Type B pancreatic cell (in vitro differentiated cells): ENCODE measurements at regions not wholly inside any gene's neighbourhood (a gene's known extent, or its start where the extent isn't known, plus 50 kb on each side); places are given as distances from the start of the nearest gene placed in this dataset.

Experiments used
- DNase-seq: peaks from one replicate; pipeline ENCODE4 v3.0.0; 2021; ENCODE audit warnings: mixed read lengths; ENCODE audit not compliant: unreplicated experiment; ENCODE audit errors: extremely low spot score
- H3K27ac Mint-ChIP-seq: 2 replicates; pipeline ENCODE4 v1.8.0; 2021; ENCODE audit warnings: mild to moderate bottlenecking, mixed read lengths
- H3K27me3 Mint-ChIP-seq: 2 replicates; pipeline ENCODE4 v1.8.0; 2021; ENCODE audit warnings: mixed read lengths
- H3K36me3 Mint-ChIP-seq: 2 replicates; pipeline ENCODE4 v1.8.0; 2021; ENCODE audit warnings: mixed read lengths
- H3K4me1 Mint-ChIP-seq: one replicate; pipeline ENCODE4 v1.8.0; 2021; ENCODE audit warnings: mixed read lengths; ENCODE audit not compliant: unreplicated experiment
- H3K4me3 Mint-ChIP-seq: 2 replicates; pipeline ENCODE4 v1.8.0; 2021; ENCODE audit warnings: mild to moderate bottlenecking, mixed read lengths
- H3K9me3 Mint-ChIP-seq: 2 replicates; pipeline ENCODE4 v1.8.0; 2021; ENCODE audit warnings: mixed read lengths
- TF ChIP-seq, protein P1 (sequence below): fragments of 200-600 bp; sonication (generic); conservative IDR thresholded peaks from 2 replicates; pipeline ENCODE4 v1.5.0; 2021; ENCODE audit warnings: antibody characterized with exemption, mild to moderate bottlenecking

DNA sequence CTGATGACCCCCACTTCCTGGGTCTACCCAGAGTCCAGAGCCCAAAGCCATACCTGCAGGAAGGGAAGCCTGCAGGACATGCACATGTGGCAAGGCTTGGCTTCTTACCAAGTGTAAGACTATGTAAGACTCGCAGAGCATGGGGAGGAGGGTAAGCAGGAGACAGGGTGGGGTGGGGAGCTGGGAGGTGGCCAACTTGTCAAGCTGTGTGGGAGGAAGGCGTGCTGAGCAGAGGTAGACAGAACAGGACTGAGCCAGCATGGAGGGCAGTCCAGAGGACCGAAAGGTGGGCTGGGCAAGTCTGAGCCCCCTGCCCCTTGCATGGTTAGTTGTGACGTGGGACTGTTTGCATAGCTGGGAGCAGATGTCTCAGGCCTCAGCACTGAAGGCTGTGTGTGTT lies 53.4 kb upstream of the RNF24 start:
- no peak for DNase-seq
- H3K9me3 Mint-ChIP-seq, result no peaks in the 10 kb centered on the region
- H3K27me3 Mint-ChIP-seq, result peaks cover 7% of the 10 kb centered on the region
- no peak overlapping the region for H3K27ac Mint-ChIP-seq
- peaks cover 4% of the 10 kb centered on the region for H3K36me3 Mint-ChIP-seq
- peaks cover 29% of the 10 kb centered on the region for H3K4me1 Mint-ChIP-seq
- TF ChIP-seq, protein P1, sequence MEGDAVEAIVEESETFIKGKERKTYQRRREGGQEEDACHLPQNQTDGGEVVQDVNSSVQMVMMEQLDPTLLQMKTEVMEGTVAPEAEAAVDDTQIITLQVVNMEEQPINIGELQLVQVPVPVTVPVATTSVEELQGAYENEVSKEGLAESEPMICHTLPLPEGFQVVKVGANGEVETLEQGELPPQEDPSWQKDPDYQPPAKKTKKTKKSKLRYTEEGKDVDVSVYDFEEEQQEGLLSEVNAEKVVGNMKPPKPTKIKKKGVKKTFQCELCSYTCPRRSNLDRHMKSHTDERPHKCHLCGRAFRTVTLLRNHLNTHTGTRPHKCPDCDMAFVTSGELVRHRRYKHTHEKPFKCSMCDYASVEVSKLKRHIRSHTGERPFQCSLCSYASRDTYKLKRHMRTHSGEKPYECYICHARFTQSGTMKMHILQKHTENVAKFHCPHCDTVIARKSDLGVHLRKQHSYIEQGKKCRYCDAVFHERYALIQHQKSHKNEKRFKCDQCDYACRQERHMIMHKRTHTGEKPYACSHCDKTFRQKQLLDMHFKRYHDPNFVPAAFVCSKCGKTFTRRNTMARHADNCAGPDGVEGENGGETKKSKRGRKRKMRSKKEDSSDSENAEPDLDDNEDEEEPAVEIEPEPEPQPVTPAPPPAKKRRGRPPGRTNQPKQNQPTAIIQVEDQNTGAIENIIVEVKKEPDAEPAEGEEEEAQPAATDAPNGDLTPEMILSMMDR, result no peak
- no peak overlapping the region for H3K4me3 Mint-ChIP-seq

DNA sequence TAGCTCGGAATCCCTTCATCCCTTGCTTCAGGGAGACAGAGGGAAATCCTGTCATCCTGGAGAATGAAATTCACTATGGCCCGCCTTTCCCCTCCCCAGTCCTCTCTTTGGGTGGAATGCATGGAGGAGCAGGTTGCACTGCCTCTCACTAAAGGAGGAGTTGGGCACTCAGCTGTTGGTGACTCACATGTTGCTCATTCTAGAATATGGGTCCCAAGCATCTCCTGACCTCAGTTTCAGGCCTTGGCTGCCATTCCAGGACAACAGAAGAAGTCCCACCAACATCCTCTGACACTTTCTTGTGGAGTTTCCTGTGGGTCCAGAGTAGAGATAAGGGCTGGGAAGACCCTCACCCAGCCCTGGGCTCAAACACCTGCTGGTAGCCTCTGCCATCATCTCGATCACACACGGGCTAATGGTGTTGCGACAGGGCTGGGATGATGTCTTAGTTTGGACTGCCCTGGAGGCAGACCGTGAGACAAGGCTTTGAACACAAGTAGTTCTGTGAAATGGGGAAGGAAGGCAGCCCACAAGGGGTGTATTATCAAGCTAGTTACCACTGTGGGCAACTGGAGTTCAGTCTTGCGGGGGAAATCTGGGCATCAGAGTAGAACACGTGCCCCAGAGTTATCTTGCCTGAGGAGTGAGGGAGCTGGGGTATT lies 52.4 kb upstream of the RNF24 start:
- no peak for DNase-seq
- H3K27ac Mint-ChIP-seq, result no peak overlapping the region
- TF ChIP-seq, protein P1, result no peak
- H3K4me1 Mint-ChIP-seq, result peaks cover 36% of the 10 kb centered on the region
- peaks cover 4% of the 10 kb centered on the region for H3K36me3 Mint-ChIP-seq
- peaks cover 7% of the 10 kb centered on the region for H3K27me3 Mint-ChIP-seq
- H3K9me3 Mint-ChIP-seq, result no peaks in the 10 kb centered on the region
- no peak overlapping the region for H3K4me3 Mint-ChIP-seq

- Mint-ChIP-seq H3K36me3 (peaks cover 4% of the 10 kb centered on the region), H3K4me1 (peaks cover 41% of the 10 kb centered on the region), H3K4me3 (no peak overlapping the region), H3K27me3 (peaks cover 3% of the 10 kb centered on the region), H3K9me3 (peaks cover 5% of the 10 kb centered on the region), H3K27ac (no peak overlapping the region)
- DNase-seq, result no peak
- TF ChIP-seq, protein P1, result no peak
Observed at GRCh38 chr20:4066551-4066950, 51.2 kb upstream of the RNF24 start.

- H3K4me1 Mint-ChIP-seq, result peaks cover 35% of the 10 kb centered on the region
- no peaks in the 10 kb centered on the region for H3K27me3 Mint-ChIP-seq
- peaks cover 4% of the 10 kb centered on the region for H3K36me3 Mint-ChIP-seq
- no peak for DNase-seq
- no peak overlapping the region for H3K27ac Mint-ChIP-seq
- no peak overlapping the region for H3K4me3 Mint-ChIP-seq
- H3K9me3 Mint-ChIP-seq, result peaks cover 5% of the 10 kb centered on the region
- TF ChIP-seq, protein P1, result no peak
Observed at GRCh38 chr20:4065391-4065844, 50.1 kb upstream of the RNF24 start.
